Neural cell (in vitro differentiated cells): ENCODE measurements at regions not wholly inside any gene's neighbourhood (a gene's known extent, or its start where the extent isn't known, plus 50 kb on each side); places are given as distances from the start of the nearest gene placed in this dataset.
"Not testable (repeated sequence)": the region's sequence is repeated elsewhere in the genome, so short reads cannot be mapped to it uniquely, and the experiment has no call there.

Experiments used
- H2AFZ ChIP-seq: fragments of 200-600, 300-800 bp; sonication (generic), shearing (Covaris generic); 2 replicates; pipeline ENCODE4 v1.6.0; 2014; ENCODE audit warnings: low read depth, mild to moderate bottlenecking, antibody characterized with exemption, low read length, moderate library complexity
- H3F3A ChIP-seq: fragments of 200-600 bp; shearing (Covaris generic); 2 replicates; pipeline ENCODE4 v1.6.1; 2016; ENCODE audit warnings: mild to moderate bottlenecking, moderate library complexity, mixed read lengths, antibody characterized with exemption, low read length; ENCODE audit not compliant: insufficient read depth, poor library complexity, severe bottlenecking
- H3K27ac ChIP-seq: fragments of 200-600, 300-800 bp; sonication (generic), shearing (Covaris generic); 2 replicates; pipeline ENCODE4 v1.5.1; 2014; ENCODE audit warnings: mild to moderate bottlenecking, low read length, moderate library complexity
- H3K27me3 ChIP-seq: fragments of 300-800, 200-600 bp; sonication (generic), shearing (Covaris generic); 2 replicates; pipeline ENCODE4 v1.6.0; 2014; ENCODE audit warnings: mild to moderate bottlenecking, low read depth, low read length, moderate library complexity; ENCODE audit not compliant: insufficient read depth
- H3K36me3 ChIP-seq: fragments of 300-800, 200-600 bp; sonication (generic), shearing (Covaris generic); 2 replicates; pipeline ENCODE4 v1.5.1; 2014; ENCODE audit warnings: mild to moderate bottlenecking, antibody characterized with exemption, low read length, moderate library complexity; ENCODE audit not compliant: insufficient read depth
- H3K4me2 ChIP-seq: fragments of 300-800, 200-600 bp; sonication (generic), shearing (Covaris generic); 2 replicates; pipeline ENCODE4 v1.6.0; 2014; ENCODE audit warnings: mild to moderate bottlenecking, low read length
- H3K4me3 ChIP-seq: fragments of 300-800, 200-600 bp; sonication (generic), shearing (Covaris generic); 2 replicates; pipeline ENCODE4 v1.5.1; 2014; ENCODE audit warnings: mild to moderate bottlenecking, low read length, moderate library complexity
- H3K79me2 ChIP-seq: fragments of 200-600 bp; shearing (Covaris generic); replicated peaks from 2 replicates; pipeline ENCODE4 v1.6.0; 2014; ENCODE audit warnings: mild to moderate bottlenecking, low read length, moderate library complexity; ENCODE audit not compliant: insufficient read depth
- H3K9ac ChIP-seq: fragments of 300-800, 200-600 bp; sonication (generic), shearing (Covaris generic); 2 replicates; pipeline ENCODE4 v1.6.1; 2016; ENCODE audit warnings: mild to moderate bottlenecking, low read length, mixed read lengths
- H3K9me2 ChIP-seq: fragments of 200-600 bp; shearing (Covaris generic); 2 replicates; pipeline ENCODE4 v1.6.1; 2016; ENCODE audit warnings: mild to moderate bottlenecking, low read length, mixed read lengths; ENCODE audit not compliant: insufficient read depth
- H3K9me3 ChIP-seq: fragments of 200-600, 300-800 bp; sonication (generic), shearing (Covaris generic); 2 replicates; pipeline ENCODE4 v1.6.1; 2016; ENCODE audit warnings: mild to moderate bottlenecking, mixed run types, low read length, moderate library complexity, mixed read lengths
- H4K20me1 ChIP-seq: fragments of 200-600 bp; shearing (Covaris generic); 2 replicates; pipeline ENCODE4 v1.6.1; 2016; ENCODE audit warnings: mild to moderate bottlenecking, mixed run types; ENCODE audit not compliant: insufficient read depth
- CTCF ChIP-seq: fragments of 450-650 bp; IDR thresholded peaks from 2 replicates; pipeline ENCODE4 v1.5.1; 2014; ENCODE audit warnings: antibody characterized with exemption, mild to moderate bottlenecking, moderate library complexity; ENCODE audit not compliant: poor library complexity, severe bottlenecking
- EP300 ChIP-seq: fragments of 450-650 bp; conservative IDR thresholded peaks from 2 replicates; pipeline ENCODE4 v1.6.1; 2014; ENCODE audit warnings: antibody characterized with exemption, mild to moderate bottlenecking, moderate library complexity; ENCODE audit not compliant: poor library complexity, severe bottlenecking
- EZH2 ChIP-seq: fragments of 200-600, 300-800 bp; shearing (Covaris generic), sonication (generic); IDR thresholded peaks from 2 replicates; pipeline ENCODE4 v1.6.1; 2014; ENCODE audit warnings: antibody characterized with exemption, low read length, borderline replicate concordance, mild to moderate bottlenecking; ENCODE audit not compliant: insufficient read depth, poor library complexity, severe bottlenecking
- MXI1 ChIP-seq: fragments of 450-650 bp; conservative IDR thresholded peaks from 2 replicates; pipeline ENCODE4 v1.6.1; 2014; ENCODE audit warnings: antibody characterized with exemption, mild to moderate bottlenecking; ENCODE audit not compliant: poor library complexity, severe bottlenecking
- POLR2AphosphoS5 ChIP-seq: IDR thresholded peaks from 2 replicates; pipeline ENCODE4 v1.6.1; 2012
- RAD21 ChIP-seq: fragments of 450-650 bp; conservative IDR thresholded peaks from 2 replicates; pipeline ENCODE4 v1.6.1; 2014; ENCODE audit warnings: antibody characterized with exemption, mild to moderate bottlenecking, moderate library complexity
- REST ChIP-seq: IDR thresholded peaks from 2 replicates; pipeline ENCODE4 v1.6.1; 2012; ENCODE audit warnings: borderline replicate concordance
- SMC3 ChIP-seq: fragments of 450-650 bp; conservative IDR thresholded peaks from 2 replicates; pipeline ENCODE4 v1.6.1; 2014; ENCODE audit warnings: antibody characterized with exemption, mild to moderate bottlenecking, moderate library complexity; ENCODE audit not compliant: poor library complexity
- TAF1 ChIP-seq: IDR thresholded peaks from 2 replicates; pipeline ENCODE4 v1.6.1; 2012; ENCODE audit warnings: low read depth

- H3F3A ChIP-seq: no peaks in the 10 kb centered on the region
- no peak overlapping the region for H3K27ac ChIP-seq
- H3K9me3 ChIP-seq: peaks cover 2% of the 10 kb centered on the region
- TF ChIP-seq POLR2AphosphoS5: no peak
- no peak for TF ChIP-seq MXI1
- no peak for TF ChIP-seq EZH2
- no peak for TF ChIP-seq CTCF
- TF ChIP-seq RAD21: no peak
- no peak for TF ChIP-seq EP300
- TF ChIP-seq TAF1: no peak
- TF ChIP-seq SMC3: no peak
- TF ChIP-seq REST: no peak
- H3K27me3 ChIP-seq: no peaks in the 10 kb centered on the region
- no peak overlapping the region for H3K9ac ChIP-seq
- no peaks in the 10 kb centered on the region for H4K20me1 ChIP-seq
- no peak overlapping the region for H3K4me2 ChIP-seq
- H3K9me2 ChIP-seq: no peaks in the 10 kb centered on the region
- H2AFZ ChIP-seq: no peak overlapping the region
- no peaks in the 10 kb centered on the region for H3K36me3 ChIP-seq
- H3K79me2 ChIP-seq: no peaks in the 10 kb centered on the region
- H3K4me3 ChIP-seq: no peak overlapping the region
Observed at GRCh38 chr3:82376883-82377282, 615.4 kb upstream of the GBE1 start.

- H3K27ac ChIP-seq, H3K27me3 ChIP-seq, H4K20me1 ChIP-seq, H3K36me3 ChIP-seq, H3K4me3 ChIP-seq, H3K9ac ChIP-seq, H2AFZ ChIP-seq, H3K9me2 ChIP-seq, H3K4me2 ChIP-seq, H3F3A ChIP-seq, H3K79me2 ChIP-seq, H3K9me3 ChIP-seq: not testable (repeated sequence)
Observed at GRCh38 chr3:82373833-82374232, 612.4 kb upstream of the GBE1 start.

GRCh38 chr3:82364827-82365226 lies 603.4 kb upstream of the GBE1 start:
- Histone ChIP-seq H3K79me2 (no peaks in the 10 kb centered on the region), H2AFZ (no peak overlapping the region), H3K9ac (no peak overlapping the region), H3F3A (no peaks in the 10 kb centered on the region), H3K9me2 (no peaks in the 10 kb centered on the region), H3K4me3 (no peak overlapping the region), H4K20me1 (no peaks in the 10 kb centered on the region), H3K9me3 (no peaks in the 10 kb centered on the region), H3K4me2 (no peak overlapping the region), H3K27me3 (no peaks in the 10 kb centered on the region), H3K27ac (no peak overlapping the region), H3K36me3 (no peaks in the 10 kb centered on the region)
- TF ChIP-seq RAD21 (no peak), CTCF (no peak), REST (no peak), MXI1 (no peak), POLR2AphosphoS5 (no peak), TAF1 (no peak), EP300 (no peak), EZH2 (no peak)
